HG02943 (cell line): ENCODE measurements at regions not wholly inside any gene's neighbourhood (a gene's known extent, or its start where the extent isn't known, plus 50 kb on each side); places are given as distances from the start of the nearest gene placed in this dataset.

Experiments used
- ATAC-seq: cut with Tn5 transposase; IDR thresholded peaks from one replicate; pipeline ENCODE4 v1.9.1; 2021; ENCODE audit warnings: mild to moderate bottlenecking, low read depth, moderate library complexity; ENCODE audit not compliant: unreplicated experiment

DNA sequence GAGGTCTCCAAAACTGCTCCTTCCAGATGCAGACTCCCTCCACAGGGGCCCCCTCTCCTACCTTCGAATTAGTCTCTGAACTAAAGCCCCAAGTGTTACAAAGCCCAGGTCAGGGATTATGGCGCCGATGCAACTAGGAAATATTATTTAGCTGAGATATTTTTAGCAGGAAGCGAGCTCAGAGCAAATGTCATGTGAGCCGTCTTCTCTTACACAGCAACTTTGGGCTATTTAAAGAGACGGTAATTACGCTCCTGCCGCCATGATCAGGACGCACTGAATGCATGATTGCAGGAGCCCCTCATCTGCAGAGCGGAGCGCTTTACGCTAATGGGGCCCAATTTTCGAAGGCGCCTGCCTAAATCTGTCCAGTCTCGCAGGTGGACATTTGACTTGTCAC lies 55.3 kb upstream of the TARDBP start:
- no peak for ATAC-seq

DNA sequence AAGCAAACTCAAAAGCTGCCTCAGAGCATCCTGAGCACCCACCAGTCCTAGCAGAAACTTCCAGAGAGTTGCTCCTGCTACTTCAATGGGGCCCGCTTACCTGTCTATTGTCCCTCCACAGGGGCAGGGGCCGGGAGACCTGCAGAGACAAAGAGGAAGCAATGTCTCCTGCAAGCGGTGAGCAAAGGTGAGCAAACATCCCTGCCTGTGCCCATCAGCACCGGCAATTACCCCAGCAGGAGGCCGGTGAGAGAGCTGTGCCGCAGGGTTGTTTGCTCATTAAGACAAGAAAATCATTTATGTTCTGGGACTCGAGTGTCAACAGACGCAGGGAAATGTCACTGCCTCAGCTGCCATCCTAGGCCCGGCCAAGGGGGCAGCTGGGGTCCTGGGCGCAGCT lies 53.8 kb upstream of the TARDBP start:
- no peak for ATAC-seq

DNA sequence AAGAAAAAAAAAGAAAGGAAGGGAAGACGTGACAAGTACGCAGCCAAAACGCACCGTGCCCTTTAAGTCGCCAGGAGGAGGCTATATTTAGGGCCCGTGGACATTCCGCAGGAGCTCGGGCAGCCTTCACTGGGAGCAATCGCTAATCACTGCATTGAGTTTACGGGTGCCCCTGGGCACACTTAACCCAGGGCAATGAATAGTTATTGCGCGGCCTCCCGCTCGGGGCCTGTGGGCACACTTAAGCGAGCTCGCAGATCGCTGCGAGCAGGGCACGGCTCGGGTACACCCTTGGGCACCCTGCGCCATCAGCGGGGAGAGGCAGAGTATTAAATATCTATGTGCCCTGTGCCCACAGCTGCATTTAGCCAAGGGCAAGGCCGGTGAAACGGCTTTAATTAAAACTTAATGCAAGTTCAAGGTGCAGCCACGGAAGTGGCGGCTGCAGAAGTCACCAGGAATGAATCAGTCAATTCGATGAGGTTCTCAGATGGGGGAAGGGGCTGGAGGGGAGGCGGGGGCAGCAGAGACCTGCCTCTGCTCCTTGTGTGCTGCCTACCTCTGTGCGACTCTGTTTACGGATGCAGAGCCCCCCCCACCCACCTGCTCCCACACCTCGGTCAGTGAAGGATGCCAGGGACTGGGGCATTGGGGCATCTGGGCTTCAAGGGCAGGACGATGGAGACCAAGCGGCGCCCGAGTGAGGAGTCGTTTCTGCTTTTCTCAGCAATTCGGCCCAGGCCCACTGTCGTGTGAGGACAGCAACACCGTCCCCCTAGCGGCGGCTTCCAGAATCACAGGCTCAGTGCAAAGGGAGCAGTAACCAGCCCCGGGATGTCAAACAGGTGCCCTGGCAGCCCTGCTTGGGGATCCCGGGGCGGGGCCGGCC lies 51.8 kb upstream of the TARDBP start:
- peak; percentile 52 for ATAC-seq

DNA sequence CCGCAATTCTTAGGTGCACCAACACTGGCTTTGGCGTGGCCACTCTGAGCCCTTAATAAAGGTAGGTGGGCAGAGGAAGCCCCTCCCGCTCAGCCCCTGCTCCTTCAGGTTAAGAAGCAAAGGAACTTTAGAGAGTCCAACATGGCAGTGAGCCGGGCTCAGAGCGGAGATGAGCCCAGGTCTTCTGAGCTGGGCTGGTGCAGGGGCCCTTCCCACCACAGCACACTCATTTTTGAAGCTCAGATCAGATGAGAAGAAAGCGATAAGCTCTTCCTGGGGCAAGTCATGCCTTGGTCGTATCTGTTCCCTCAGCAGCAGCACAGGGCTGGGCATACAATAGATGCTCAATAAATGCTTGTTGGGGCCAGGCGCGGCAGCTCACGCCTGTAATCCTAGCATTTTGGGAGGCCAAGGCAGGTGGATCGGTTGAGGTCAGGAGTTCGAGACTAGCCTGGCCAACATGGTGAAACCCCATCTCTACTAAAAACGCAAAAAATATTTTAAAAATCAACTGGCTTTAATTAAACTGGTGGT lies 51.1 kb upstream of the TARDBP start:
- ATAC-seq: no peak

DNA sequence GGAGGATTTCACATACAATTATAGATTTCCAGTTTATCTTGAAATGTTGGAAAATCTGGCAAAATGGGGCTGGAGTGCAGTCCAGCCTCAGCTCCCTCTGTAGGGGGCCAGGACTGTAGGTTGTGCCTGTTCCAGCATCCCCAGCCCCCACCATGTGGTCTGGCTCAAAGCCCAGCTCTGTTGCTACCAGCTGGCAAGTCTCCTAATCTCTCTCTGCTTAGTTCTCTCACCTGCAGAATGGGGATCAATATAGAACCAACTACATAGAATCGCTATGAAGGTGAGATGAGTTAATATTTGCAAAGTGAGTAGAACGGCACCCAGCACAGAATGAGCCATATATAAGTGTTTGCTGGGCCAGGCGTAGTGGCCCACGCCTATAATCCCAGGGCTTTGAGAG lies 50.0 kb upstream of the TARDBP start:
- no peak for ATAC-seq
